ENCODE measurements at regions not wholly inside any gene's neighbourhood (a gene's known extent, or its start where the extent isn't known, plus 50 kb on each side); places are given as distances from the start of the nearest gene placed in this dataset.

DNA sequence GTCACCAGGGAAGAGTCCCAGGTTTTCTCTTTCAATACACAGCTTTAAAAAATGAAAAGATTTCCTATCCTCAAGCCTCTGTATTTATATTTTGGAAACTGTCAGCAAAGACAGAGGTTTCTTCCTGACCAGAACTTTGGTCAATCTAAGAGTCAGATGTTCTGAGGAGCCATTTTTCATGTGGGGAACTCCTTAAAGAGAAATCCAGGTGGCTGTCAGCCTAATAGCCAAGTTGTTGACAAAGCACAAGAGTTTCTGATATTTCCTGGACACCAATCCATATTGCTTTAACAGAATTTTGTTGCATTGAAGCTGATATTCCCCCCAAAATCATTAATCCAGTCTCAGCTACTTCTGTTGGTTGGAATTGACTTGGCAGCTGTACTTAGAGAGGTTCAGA, 318.6 kb upstream of the NFIA start:
- RAD21 ChIA-PET (ENCODE audit: low non-redundant PET in 1 of 2, low total read pairs in 2 of 2, uncharacterized antibody in 2 of 2, unreplicated experiment in 2 of 2) = interaction anchor here in 1 of 2 experiments (1.9 kb wide), 1 partner anchor 482 kb away, joined by 15 read pairs; no protein-coding TSS in a partner anchor
- POLR2A ChIA-PET = no interaction called here
- Histone ChIP-seq H3K79me2 (ENCODE audit: insufficient read depth, low read length) (no peaks in the 10 kb centered on the region), H3K4me1 (ENCODE audit: control insufficient read depth in 1 of 2, insufficient read depth in 2 of 2, low read length in 2 of 2) (no peaks in the 10 kb centered on the region), H3K27ac (ENCODE audit: low read depth, low read length) (no peak overlapping the region), H3K9me2 (ENCODE audit: insufficient read depth) (no peaks in the 10 kb centered on the region), H3K4me2 (ENCODE audit: low read length) (no peak overlapping the region), H3K36me3 (ENCODE audit: control insufficient read depth in 1 of 2, insufficient read depth in 2 of 2, low read length in 2 of 2) (no peaks in the 10 kb centered on the region), H3K9me3 (ENCODE audit: control insufficient read depth in 1 of 2, insufficient read depth in 1 of 2, low read depth in 1 of 2, low read length in 2 of 2) (no peaks in the 10 kb centered on the region), H2AFZ (ENCODE audit: low read depth, low read length, poor library complexity, severe bottlenecking) (no peak overlapping the region), H4K20me1 (ENCODE audit: insufficient read depth) (no peaks in the 10 kb centered on the region), H3K27me3 (ENCODE audit: insufficient read depth, low read length) (peaks cover 16% of the 10 kb centered on the region), H3K4me3 (replicated peaks in 1 of 2; ENCODE audit: low read depth in 1 of 2, low read length in 2 of 2) (no peak overlapping the region), H3K9ac (ENCODE audit: low read length) (no peak overlapping the region)
- TF ChIP-seq ZFX (IDR thresholded peaks at IDR 0.05) = no peak
- TF ChIP-seq REST (IDR thresholded peaks at IDR 0.05; ENCODE audit: low read depth) = no peak
- no peak for TF ChIP-seq CEBPB (IDR thresholded peaks at IDR 0.05; ENCODE audit: low read depth)
- no peak for TF ChIP-seq RAD21 (IDR thresholded peaks at IDR 0.05; ENCODE audit: low read depth)
- no peak for TF ChIP-seq SP1 (IDR thresholded peaks at IDR 0.05; ENCODE audit: low read depth)
- no peak for TF ChIP-seq CTCF (IDR thresholded peaks at IDR 0.05 in 2 of 3, conservative IDR thresholded peaks at IDR 0.05 in 1 of 3; ENCODE audit: borderline replicate concordance in 1 of 3, insufficient read depth in 1 of 3, low read depth in 2 of 3, low read length in 2 of 3)
- TF ChIP-seq, protein P1, sequence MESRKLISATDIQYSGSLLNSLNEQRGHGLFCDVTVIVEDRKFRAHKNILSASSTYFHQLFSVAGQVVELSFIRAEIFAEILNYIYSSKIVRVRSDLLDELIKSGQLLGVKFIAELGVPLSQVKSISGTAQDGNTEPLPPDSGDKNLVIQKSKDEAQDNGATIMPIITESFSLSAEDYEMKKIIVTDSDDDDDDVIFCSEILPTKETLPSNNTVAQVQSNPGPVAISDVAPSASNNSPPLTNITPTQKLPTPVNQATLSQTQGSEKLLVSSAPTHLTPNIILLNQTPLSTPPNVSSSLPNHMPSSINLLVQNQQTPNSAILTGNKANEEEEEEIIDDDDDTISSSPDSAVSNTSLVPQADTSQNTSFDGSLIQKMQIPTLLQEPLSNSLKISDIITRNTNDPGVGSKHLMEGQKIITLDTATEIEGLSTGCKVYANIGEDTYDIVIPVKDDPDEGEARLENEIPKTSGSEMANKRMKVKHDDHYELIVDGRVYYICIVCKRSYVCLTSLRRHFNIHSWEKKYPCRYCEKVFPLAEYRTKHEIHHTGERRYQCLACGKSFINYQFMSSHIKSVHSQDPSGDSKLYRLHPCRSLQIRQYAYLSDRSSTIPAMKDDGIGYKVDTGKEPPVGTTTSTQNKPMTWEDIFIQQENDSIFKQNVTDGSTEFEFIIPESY (IDR thresholded peaks at IDR 0.05; ENCODE audit: extremely low read depth, insufficient replicate concordance, low read length) = no peak
- no peak for TF ChIP-seq ZNF274 (IDR thresholded peaks at IDR 0.05; ENCODE audit: low read depth, low read length)
- TF ChIP-seq POLR2A (IDR thresholded peaks at IDR 0.05; ENCODE audit: borderline replicate concordance, extremely low read depth, insufficient read depth, insufficient read length) = no peak
- no peak for TF ChIP-seq SRF (IDR thresholded peaks at IDR 0.05; ENCODE audit: low read depth)
- TF ChIP-seq SIN3A (IDR thresholded peaks at IDR 0.05; ENCODE audit: low read depth) = no peak
- no peak for TF ChIP-seq POLR2AphosphoS5 (IDR thresholded peaks at IDR 0.05; ENCODE audit: low read depth, low read length)
- TF ChIP-seq CBX3 (IDR thresholded peaks at IDR 0.05; ENCODE audit: low read depth) = no peak
- TF ChIP-seq ATF3 (IDR thresholded peaks at IDR 0.05) = no peak
- no peak for TF ChIP-seq YY1 (IDR thresholded peaks at IDR 0.05; ENCODE audit: extremely low read depth, insufficient replicate concordance, low read depth, low read length)
- TF ChIP-seq, protein P2, sequence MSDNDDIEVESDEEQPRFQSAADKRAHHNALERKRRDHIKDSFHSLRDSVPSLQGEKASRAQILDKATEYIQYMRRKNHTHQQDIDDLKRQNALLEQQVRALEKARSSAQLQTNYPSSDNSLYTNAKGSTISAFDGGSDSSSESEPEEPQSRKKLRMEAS (IDR thresholded peaks at IDR 0.05) = no peak
- TF ChIP-seq EZH2phosphoT487 (IDR thresholded peaks at IDR 0.05; ENCODE audit: borderline replicate concordance) = no peak
- TF ChIP-seq FOSL1 (IDR thresholded peaks at IDR 0.05; ENCODE audit: low read depth) = no peak
- TF ChIP-seq JUND (IDR thresholded peaks at IDR 0.05) = no peak
- CTCF ChIA-PET = interaction anchor here (2.8 kb wide), 1 partner anchor 483 kb away, joined by 58 read pairs; no protein-coding TSS in a partner anchor
- BruUV-seq (replicated peaks) = no TSS peak
- DNase-seq (ENCODE audit: low read depth, low spot score) = no peak
- intact Hi-C loops (cut with micrococcal nuclease) = no loop called here
- no peak for ATAC-seq

Measured in HCT116 (cell line).